ENCODE measurements at regions not wholly inside any gene's neighbourhood (a gene's known extent, or its start where the extent isn't known, plus 50 kb on each side); places are given as distances from the start of the nearest gene placed in this dataset.

DNA sequence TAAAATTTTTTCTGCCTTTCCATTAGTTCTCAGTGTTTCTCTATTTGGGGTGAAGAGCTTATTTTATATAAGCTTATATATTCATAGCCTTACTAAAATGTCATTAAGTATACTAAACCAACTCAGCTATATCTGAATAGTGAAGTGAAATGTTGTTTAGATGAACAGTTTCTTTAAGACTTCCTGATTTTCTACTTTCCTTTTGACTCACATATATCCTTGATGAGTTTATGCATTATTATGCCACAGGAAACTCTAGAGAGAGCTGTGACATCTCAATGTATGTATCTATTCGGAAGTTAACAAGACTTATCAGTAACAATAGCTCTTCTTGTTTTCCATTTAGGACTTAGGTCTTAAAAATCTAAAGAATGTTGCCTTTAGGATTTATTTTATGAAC is 1491.8 kb upstream of the IGFBP7 start:
- Mint-ChIP-seq H3K4me1 (peaks cover 39 to 58% of the 10 kb centered on the region in 2 experiments), H3K4me3 (no peak overlapping the region), H3K27me3 (ENCODE audit: low read depth) (no peaks in the 10 kb centered on the region), H3K27ac (no peak overlapping the region; a peak in 1 of 7 replicates), H3K36me3 (ENCODE audit: insufficient read depth in 1 of 3, low read depth in 3 of 3) (peaks cover 0 to 44% (median 30%) of the 10 kb centered on the region in 3 experiments; a peak in 6 of 7 replicates), H3K9me3 (peaks cover 12 to 33% of the 10 kb centered on the region in 2 experiments; a peak in 4 of 5 replicates)
- no peaks in the 10 kb centered on the region for H3K23me2 ChIP-seq (ENCODE audit: insufficient read length, low read depth, low read length, poor library complexity, severe bottlenecking)
- TF ChIP-seq, protein P1, sequence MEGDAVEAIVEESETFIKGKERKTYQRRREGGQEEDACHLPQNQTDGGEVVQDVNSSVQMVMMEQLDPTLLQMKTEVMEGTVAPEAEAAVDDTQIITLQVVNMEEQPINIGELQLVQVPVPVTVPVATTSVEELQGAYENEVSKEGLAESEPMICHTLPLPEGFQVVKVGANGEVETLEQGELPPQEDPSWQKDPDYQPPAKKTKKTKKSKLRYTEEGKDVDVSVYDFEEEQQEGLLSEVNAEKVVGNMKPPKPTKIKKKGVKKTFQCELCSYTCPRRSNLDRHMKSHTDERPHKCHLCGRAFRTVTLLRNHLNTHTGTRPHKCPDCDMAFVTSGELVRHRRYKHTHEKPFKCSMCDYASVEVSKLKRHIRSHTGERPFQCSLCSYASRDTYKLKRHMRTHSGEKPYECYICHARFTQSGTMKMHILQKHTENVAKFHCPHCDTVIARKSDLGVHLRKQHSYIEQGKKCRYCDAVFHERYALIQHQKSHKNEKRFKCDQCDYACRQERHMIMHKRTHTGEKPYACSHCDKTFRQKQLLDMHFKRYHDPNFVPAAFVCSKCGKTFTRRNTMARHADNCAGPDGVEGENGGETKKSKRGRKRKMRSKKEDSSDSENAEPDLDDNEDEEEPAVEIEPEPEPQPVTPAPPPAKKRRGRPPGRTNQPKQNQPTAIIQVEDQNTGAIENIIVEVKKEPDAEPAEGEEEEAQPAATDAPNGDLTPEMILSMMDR (conservative IDR thresholded peaks at IDR 0.05), result no peak
- H2BK20ac ChIP-seq (ENCODE audit: low read depth, low read length, poor library complexity, severe bottlenecking), result no peak overlapping the region
- no peak overlapping the region for H4K5ac ChIP-seq (ENCODE audit: insufficient read length, low read depth, low read length)
- no peak overlapping the region for H3K27ac ChIP-seq (ENCODE audit: insufficient read length, low read depth, low read length)
- no peaks in the 10 kb centered on the region for H3K9me3 ChIP-seq (ENCODE audit: control insufficient read depth, low read depth, low read length)
- H4K8ac ChIP-seq (replicated peaks; ENCODE audit: insufficient read length, low read depth, low read length), result no peak overlapping the region
- no peaks in the 10 kb centered on the region for H4K20me1 ChIP-seq (ENCODE audit: control insufficient read depth, insufficient read depth, insufficient read length)
- H3K14ac ChIP-seq (ENCODE audit: insufficient read depth, low read length), result no peak overlapping the region
- H2BK15ac ChIP-seq (ENCODE audit: low read depth, low read length), result no peak overlapping the region
- no peak overlapping the region for H2AFZ ChIP-seq (ENCODE audit: low read length)
- DNase-seq, result no peak
- H2BK5ac ChIP-seq (ENCODE audit: insufficient read length, low read length), result no peak overlapping the region
- no peak overlapping the region for H3K56ac ChIP-seq (ENCODE audit: insufficient read length, low read depth, low read length)
- H2BK120ac ChIP-seq (ENCODE audit: low read depth, low read length, poor library complexity, severe bottlenecking), result no peak overlapping the region
- no peak overlapping the region for H3K9ac ChIP-seq (ENCODE audit: extremely low read depth, insufficient read length, low read length)
- H3K23ac ChIP-seq (ENCODE audit: insufficient read length, low read depth, low read length), result no peak overlapping the region
- no peak overlapping the region for H2BK12ac ChIP-seq (ENCODE audit: insufficient read length, low read depth, low read length)
- no peaks in the 10 kb centered on the region for H3K79me2 ChIP-seq (ENCODE audit: insufficient read depth, low read length)
- H3K79me1 ChIP-seq (ENCODE audit: insufficient read depth, low read depth, low read length, poor library complexity, severe bottlenecking), result no peaks in the 10 kb centered on the region
- no peak overlapping the region for H3T11ph ChIP-seq (ENCODE audit: low read length)
- H3K27me3 ChIP-seq (ENCODE audit: insufficient read depth, low read length), result no peaks in the 10 kb centered on the region; the same call in 1 of the 2 replicates
- WGBS (ENCODE audit: extremely low coverage, insufficient read length, low lambda C conversion rate), result no CpG with 5 or more reads among the region's 1 CpG
- no peaks in the 10 kb centered on the region; the same call in 1 of the 2 replicates for H3K4me1 ChIP-seq (ENCODE audit: insufficient read depth, low read length)
- no peak overlapping the region for H3K4me2 ChIP-seq (ENCODE audit: insufficient read depth, insufficient read length, low read length)
- no peak overlapping the region for H2AK5ac ChIP-seq (ENCODE audit: insufficient read length, low read length)
- H4K91ac ChIP-seq (ENCODE audit: insufficient read length, low read depth, low read length), result no peak overlapping the region
- H3K18ac ChIP-seq (ENCODE audit: insufficient read length, low read depth, low read length), result no peak overlapping the region
- H3K4ac ChIP-seq (ENCODE audit: low read depth, low read length), result no peak overlapping the region
